ENCODE measurements at regions not wholly inside any gene's neighbourhood (a gene's known extent, or its start where the extent isn't known, plus 50 kb on each side); places are given as distances from the start of the nearest gene placed in this dataset.
A peak's percentile ranks its signal among the peaks of the same experiment; 100 is the strongest.
"Not testable (repeated sequence)": the region's sequence is repeated elsewhere in the genome, so short reads cannot be mapped to it uniquely, and the experiment has no call there.

- DNase-seq (ENCODE audit: low read depth) = peak; percentile 29
Observed at GRCh38 chr13:88840085-88840484, 1168.9 kb downstream of the SLITRK5 start.

DNA sequence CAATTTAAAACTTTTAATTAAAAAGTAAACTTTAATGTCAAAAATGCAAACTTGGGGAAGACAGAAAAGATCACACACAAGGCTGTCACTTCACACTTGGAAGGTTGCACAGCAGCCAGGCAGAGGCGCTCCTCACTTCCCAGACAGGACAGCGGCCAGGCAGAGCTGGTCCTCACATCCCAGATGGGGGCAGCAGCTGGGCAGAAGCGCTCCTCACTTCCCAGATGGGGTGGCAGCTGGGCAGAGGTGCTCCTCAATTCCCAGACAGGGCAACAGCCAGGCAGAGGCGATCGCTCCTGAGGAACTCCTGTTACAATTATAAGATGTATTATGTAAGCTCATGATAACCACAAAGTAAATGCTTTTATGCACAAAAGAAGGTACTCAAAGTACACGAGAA, 1181.1 kb downstream of the SLITRK5 start:
- DNase-seq (ENCODE audit: low read depth) = not testable (repeated sequence)

GRCh38 chr13:88857256-88857655, 1186.1 kb downstream of the SLITRK5 start:
- peak; percentile 16 for DNase-seq (ENCODE audit: low read depth)

GRCh38 chr13:88862095-88862620, 1191.0 kb downstream of the SLITRK5 start:
- DNase-seq (ENCODE audit: low read depth) = no peak

DNA sequence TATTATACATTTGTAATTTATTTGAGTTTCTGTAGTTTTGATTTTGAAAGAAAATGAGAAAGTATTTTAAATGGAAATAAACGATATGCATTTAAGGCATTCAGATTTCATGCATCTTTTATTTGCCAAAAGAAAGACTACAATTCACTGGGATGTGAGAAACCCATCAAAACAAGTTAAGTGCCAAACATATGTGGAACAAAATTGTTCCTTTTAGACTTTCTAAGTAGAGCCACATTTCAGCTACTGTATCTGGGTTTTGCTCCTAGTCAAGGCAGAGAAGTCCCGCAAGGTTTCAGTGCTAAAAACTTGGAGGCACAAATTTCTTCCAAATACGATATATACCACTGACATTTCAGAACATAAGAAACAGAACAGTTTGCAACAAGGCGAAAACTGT, 1191.9 kb downstream of the SLITRK5 start:
- DNase-seq (ENCODE audit: low read depth) = no peak

DNA sequence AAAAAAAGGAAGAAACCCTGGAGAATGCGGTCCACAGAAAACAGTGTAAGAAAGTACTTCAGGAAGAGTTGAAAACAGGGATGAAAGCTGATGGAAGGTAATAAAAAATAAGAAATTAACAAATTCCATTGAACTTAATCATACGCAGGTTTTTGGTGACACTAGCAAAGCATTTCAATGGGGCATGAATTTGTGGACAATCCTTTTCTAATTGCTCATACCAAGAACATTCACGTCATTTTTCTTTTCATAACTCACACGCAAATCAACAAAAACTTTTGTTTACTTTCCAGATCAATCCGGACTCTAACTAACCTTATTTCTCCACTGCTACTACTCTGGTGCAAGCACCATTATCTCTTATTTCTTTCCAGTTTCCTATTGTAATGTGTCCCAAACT, 1195.0 kb downstream of the SLITRK5 start:
- no peak for DNase-seq (ENCODE audit: low read depth)

DNA sequence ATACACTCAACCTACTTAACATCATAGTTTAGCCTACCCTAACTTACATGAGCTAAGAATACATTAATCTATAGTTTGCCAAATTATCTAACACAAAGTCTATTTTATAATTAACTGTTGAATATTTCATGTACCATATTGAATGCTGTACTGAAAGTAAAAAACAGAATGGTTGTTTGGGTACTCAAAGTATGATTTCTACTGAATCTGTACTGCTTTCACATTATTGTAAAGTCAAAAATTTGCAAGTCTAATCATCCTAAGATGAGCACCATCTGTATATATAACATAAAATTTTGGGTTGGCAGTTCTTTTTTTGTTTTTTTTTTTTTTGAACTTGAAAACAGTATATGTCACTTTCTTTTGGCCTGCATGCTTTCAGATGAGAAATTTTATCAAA, 1212.6 kb downstream of the SLITRK5 start:
- no peak for DNase-seq (ENCODE audit: low read depth)

- no peak for DNase-seq (ENCODE audit: low read depth)
Observed at GRCh38 chr13:88887045-88887662, 1216.0 kb downstream of the SLITRK5 start.

DNA sequence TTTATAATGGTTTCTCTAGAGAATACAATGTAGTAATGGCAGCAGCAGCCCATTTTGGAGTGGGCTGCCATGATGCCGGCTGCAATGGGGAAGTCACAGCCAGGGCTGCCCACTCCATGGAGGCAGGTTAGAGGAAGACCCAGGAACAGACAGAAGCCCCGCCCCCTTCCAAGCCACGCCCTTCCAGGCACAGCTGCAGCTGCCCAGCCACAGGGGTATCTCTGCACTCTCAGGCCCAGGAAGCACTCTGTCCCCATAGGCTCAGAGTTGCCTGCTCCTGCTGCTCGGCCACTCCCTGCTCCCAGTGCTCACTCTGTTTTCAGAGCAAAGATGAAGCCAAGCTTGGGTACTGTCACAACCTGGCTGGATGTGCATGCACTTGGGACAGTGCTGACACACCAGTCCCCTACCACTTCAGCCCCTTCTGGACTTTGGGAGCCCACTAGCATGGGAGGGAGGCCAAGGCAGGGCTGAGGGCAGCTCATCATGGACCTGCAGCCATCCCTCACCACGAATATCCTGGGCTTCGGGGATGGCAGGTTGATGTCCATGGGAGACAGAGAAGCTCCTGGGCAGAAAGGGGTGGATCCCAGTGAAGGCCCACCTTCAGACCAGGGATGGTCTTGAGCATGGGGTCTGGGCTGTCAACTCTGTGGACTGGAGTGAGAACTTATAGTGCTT, 1224.2 kb downstream of the SLITRK5 start:
- DNase-seq (ENCODE audit: low read depth) = no peak

GRCh38 chr13:88896466-88896865, 1225.3 kb downstream of the SLITRK5 start:
- DNase-seq (ENCODE audit: low read depth) = no peak

DNA sequence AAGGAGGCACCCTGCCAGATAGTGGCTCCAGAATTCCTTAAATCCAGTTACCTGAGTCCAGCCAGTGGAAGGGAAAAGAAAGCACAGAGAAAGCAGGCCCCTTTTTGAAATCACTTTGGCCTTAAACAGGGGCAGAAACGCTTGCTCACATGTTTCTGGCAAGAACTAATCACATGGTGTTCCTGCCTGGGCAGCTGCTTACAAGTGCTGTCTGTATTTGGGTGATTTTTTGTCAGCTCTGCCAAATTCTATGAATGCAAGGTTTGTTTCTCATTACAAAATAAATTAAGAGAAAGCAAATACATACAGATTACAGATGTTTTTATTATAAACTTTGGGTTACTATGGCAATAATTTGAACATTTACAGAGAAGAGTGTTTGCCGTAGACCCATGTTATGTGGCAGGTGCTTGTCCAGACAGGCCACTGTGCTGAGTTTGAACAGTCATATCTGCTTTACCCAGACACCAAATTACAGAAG, 1237.8 kb downstream of the SLITRK5 start:
- DNase-seq (ENCODE audit: low read depth) = no peak

DNA sequence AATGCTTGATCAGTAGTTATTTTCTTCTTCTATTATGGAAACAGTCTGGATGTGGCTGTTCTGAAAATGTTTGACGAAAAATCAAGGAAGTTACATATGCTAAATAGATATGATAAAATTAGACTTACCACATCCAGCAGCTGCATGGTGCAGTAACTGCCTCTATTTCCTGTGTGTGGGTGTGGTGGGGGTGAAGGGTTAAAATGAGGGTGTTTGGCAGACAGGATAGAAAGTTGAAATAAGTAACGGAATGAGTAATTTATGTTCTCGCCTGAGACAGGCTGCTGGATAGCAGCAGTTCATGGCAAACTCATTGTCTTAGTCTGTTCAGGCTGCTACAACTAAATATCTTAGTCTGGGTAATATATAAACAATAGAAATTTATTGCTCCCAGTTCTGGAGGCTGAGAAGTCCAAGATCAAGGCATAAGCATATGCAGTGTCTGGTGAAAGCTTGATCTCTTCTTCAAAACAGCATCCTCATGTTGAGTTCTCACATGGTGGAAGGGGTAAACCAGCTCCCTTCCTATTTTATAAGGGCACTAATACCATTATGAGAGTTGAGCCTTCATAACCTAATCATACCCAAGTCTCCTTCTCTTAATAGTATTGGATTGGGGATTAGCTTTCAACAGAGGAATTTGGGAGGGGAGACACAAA, 1248.9 kb downstream of the SLITRK5 start:
- DNase-seq (ENCODE audit: low read depth) = no peak

- DNase-seq (ENCODE audit: low read depth) = no peak
Observed at GRCh38 chr13:88925954-88926353, 1254.8 kb downstream of the SLITRK5 start.

GRCh38 chr13:88926890-88927502, 1255.8 kb downstream of the SLITRK5 start:
- no peak for DNase-seq (ENCODE audit: low read depth)

GRCh38 chr13:88932950-88933349, 1261.8 kb downstream of the SLITRK5 start:
- DNase-seq (ENCODE audit: low read depth) = peak; percentile 4

DNA sequence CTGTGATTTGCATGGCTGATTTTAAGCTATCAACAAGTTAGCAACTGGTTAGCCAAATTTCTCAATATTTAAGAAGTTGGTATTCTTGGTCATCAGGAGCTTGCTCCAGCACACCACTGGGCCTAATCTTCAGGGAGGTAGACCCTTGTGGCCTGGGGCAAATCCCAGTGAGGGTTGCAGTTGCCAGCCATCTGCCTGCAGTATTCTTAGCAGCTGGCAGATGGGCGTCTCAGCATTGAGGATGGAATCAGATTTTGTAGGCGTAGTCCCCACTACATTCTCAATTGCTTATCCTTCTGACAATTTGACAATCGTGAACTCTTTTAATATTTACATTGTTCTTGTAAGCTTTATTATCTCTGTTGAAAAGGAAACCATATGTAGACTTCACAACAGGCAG, 1266.2 kb downstream of the SLITRK5 start:
- no peak for DNase-seq (ENCODE audit: low read depth)

- no peak for DNase-seq (ENCODE audit: low read depth)
Observed at GRCh38 chr13:88945793-88946192, 1274.6 kb downstream of the SLITRK5 start.

- no peak for DNase-seq (ENCODE audit: low read depth)
Observed at GRCh38 chr13:88948501-88948900, 1277.3 kb downstream of the SLITRK5 start.

GRCh38 chr13:88958821-88959220, 1287.7 kb downstream of the SLITRK5 start:
- DNase-seq (ENCODE audit: low read depth) = no peak

- DNase-seq (ENCODE audit: low read depth) = no peak
Observed at GRCh38 chr13:88976466-88976865, 1305.3 kb downstream of the SLITRK5 start.

DNA sequence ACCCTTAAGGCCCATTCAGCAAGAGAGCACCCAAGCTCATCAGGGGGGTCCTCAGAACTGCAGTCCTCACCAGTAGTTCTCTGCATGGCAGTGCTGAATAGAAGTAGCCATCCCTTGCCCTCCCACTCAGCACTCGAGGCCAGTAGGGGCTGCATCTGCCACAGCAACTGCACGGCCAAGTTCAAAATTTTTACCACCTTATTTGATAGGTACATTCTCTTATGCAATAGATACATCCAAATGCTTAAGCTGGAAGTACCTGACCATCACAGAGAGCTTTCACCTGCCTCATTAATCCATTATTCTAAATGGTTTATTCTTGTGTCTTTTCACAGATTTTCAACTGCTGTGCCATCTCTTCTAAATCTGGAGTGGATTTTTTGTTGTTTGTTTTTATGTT, 1307.4 kb downstream of the SLITRK5 start:
- DNase-seq (ENCODE audit: low read depth) = no peak

All from HT1080 (cell line).